GM12892 (cell line): ENCODE measurements at regions not wholly inside any gene's neighbourhood (a gene's known extent, or its start where the extent isn't known, plus 50 kb on each side); places are given as distances from the start of the nearest gene placed in this dataset.

Source experiments
- POLR2A ChIP-seq: IDR thresholded peaks from 2 replicates; pipeline ENCODE4 v1.6.1; 2011; ENCODE audit warnings: low read depth, low read length, control low read depth
- POLR2AphosphoS5 ChIP-seq: IDR thresholded peaks from 2 replicates; pipeline ENCODE4 v1.6.1; 2011; ENCODE audit warnings: low read depth, low read length, control low read depth

DNA sequence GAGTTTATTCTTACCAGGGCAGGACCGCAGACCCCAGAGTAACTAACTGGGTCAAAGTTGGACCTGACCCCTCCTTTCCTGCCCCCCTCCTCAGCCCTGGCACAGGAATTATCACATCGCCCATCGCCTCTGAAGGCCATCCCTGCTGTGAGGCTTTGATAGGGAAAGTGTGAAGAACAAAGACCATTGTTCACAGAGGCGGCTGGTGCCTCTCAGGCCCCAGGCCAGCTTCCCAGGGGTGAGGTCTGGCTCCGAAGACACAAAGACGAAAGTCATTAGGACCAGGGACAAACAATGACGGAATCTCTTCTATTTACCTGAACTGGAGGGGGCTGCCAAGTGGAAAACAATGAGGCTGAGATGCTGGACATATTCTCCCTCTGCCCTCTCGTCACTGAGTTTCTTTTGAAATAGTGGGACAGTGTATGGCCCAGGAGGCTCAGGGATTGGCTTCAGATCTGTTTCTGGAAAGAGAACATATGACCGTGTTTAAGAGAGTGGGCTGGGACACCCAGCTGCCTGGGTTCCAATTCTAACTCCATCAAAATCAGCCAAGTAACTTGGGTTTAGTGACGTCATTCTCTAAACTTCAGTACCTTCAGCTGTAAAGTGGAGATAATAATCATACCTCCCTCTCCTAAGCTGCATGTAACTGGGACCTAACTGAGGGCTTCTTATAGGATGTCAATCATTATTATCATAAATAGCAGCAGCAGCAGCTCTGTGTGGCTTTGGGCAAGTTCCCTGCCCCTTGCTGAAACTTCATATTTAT is 769.4 kb downstream of the MED13L start:
- TF ChIP-seq POLR2AphosphoS5 (no peak), POLR2A (no peak)
